ES-I3 (cell line): ENCODE measurements at regions not wholly inside any gene's neighbourhood (a gene's known extent, or its start where the extent isn't known, plus 50 kb on each side); places are given as distances from the start of the nearest gene placed in this dataset.

Experiments
- H3K36me3 ChIP-seq: 2 replicates; pipeline ENCODE4 v1.6.1; 2013; ENCODE audit warnings: mild to moderate bottlenecking, low read length, control low read depth, moderate library complexity; ENCODE audit not compliant: insufficient read depth
- H3K4me1 ChIP-seq: 2 replicates; pipeline ENCODE4 v1.6.1; 2013; ENCODE audit warnings: mild to moderate bottlenecking, control low read depth, low read length; ENCODE audit not compliant: insufficient read depth
- H3K9ac ChIP-seq: 2 replicates; pipeline ENCODE4 v1.6.1; 2013; ENCODE audit warnings: low read depth, mild to moderate bottlenecking, low read length, moderate library complexity
- H3K9me3 ChIP-seq: 2 replicates; pipeline ENCODE4 v1.6.1; 2013; ENCODE audit warnings: mild to moderate bottlenecking, low read length, moderate library complexity; ENCODE audit not compliant: control insufficient read depth, insufficient read depth

DNA sequence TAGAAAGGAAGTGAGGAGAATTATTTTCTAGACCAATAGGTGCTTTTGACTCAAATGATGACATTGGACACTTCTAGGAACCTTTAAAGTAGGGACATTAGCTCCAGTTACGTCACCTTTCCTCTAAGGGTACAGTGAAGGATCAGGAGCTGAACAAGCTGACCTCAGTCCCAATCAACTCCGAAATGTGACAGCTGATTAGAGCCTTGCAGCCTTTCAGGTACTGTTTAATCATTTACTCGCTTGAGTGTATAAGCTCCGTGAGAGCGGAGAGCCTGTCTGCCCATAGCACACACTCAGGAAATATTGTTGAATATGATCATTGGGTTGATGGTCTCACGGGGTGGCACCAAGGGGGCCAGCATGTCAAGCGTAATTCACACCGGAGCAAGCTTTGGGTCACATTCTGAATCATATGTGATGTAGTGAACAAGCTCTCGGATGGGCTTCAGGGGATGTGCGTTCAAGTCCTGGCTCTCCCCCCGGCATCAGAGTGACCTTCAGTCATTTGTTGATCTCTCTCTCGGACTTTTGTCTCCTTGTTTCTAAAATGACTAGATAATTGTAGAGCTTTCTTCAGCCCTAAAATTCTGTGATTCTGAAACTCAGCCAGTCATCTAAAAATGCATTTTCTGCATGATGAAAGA, 141.9 kb downstream of the ZIC5 start:
- no peak overlapping the region for H3K9ac ChIP-seq
- H3K36me3 ChIP-seq, result no peaks in the 10 kb centered on the region
- no peaks in the 10 kb centered on the region for H3K4me1 ChIP-seq
- H3K9me3 ChIP-seq, result no peaks in the 10 kb centered on the region; the same call in 1 of the 2 replicates

DNA sequence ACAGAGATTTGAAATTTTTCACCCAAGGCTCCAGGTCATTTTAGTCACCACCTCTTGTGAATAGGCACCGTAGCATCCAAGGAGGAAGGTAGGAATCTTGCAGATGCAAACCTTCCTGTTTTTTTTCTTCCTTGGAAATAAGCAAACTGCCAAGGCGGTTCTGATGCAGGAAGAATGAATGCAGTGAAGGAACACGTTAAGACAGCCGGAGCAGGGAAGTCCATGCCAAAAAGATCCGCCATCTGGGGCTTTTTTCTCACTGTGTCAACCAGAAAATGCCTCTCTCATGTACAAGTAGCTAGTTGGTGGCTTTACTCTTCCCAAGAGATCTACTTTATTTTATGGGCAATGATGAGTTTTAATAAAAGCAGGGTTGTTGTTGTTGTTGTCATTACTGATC, 142.4 kb downstream of the ZIC5 start:
- Histone ChIP-seq H3K36me3 (no peaks in the 10 kb centered on the region), H3K4me1 (no peaks in the 10 kb centered on the region), H3K9ac (no peak overlapping the region), H3K9me3 (no peaks in the 10 kb centered on the region; the same call in 1 of the 2 replicates)

DNA sequence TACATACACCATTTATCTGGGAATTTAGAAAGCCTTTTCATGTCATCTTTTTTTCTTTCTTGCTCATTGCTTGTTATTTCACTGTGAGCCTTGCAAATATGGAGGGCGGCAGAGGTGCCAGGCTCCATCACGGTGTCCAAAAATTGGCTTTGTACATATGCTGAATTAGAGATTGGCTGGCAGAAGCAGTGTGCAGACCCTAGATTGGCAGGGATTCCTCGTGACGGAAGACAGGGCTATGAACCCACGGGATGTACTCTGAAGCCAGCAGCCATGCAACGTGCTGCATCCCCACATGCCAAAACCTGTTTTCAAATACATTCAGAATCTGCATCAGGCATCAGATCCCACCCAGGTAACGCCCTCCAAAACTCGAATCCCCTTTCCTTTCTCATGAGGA, 142.8 kb downstream of the ZIC5 start:
- Histone ChIP-seq H3K9me3 (no peaks in the 10 kb centered on the region; the same call in 1 of the 2 replicates), H3K4me1 (no peaks in the 10 kb centered on the region), H3K36me3 (no peaks in the 10 kb centered on the region), H3K9ac (no peak overlapping the region)

- Histone ChIP-seq H3K36me3 (no peaks in the 10 kb centered on the region), H3K4me1 (no peaks in the 10 kb centered on the region), H3K9ac (no peak overlapping the region), H3K9me3 (no peaks in the 10 kb centered on the region; the same call in 1 of the 2 replicates)
Observed at GRCh38 chr13:99828123-99828522, 143.4 kb downstream of the ZIC5 start.

- no peaks in the 10 kb centered on the region; the same call in 1 of the 2 replicates for H3K9me3 ChIP-seq
- H3K36me3 ChIP-seq, result no peaks in the 10 kb centered on the region
- no peak overlapping the region for H3K9ac ChIP-seq
- H3K4me1 ChIP-seq, result no peaks in the 10 kb centered on the region
Observed at GRCh38 chr13:99827011-99827772, 144.4 kb downstream of the ZIC5 start.

DNA sequence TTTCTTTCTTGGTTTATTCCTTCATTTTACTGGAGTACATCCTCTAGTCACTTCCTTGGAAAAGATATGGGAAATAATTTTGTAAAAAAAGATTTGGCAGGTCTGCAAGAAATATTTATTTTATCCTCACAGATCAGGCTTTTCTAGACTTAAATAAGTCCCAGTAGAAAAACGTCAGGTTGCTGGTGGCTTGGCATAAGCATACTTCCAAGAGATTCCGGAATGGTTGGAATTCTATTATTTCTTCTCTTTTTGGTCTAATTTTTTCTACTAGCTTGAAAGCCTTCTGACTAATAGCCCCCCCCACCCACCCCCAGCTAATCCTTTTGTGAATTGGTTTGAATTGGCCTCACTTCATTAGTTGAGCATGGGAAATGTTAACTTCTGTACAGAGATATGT, 147.6 kb downstream of the ZIC5 start:
- no peaks in the 10 kb centered on the region for H3K36me3 ChIP-seq
- no peaks in the 10 kb centered on the region; the same call in 1 of the 2 replicates for H3K9me3 ChIP-seq
- H3K9ac ChIP-seq, result no peak overlapping the region
- peaks cover 6% of the 10 kb centered on the region; the same call in 1 of the 2 replicates for H3K4me1 ChIP-seq

GRCh38 chr13:99822820-99823219, 148.7 kb downstream of the ZIC5 start:
- Histone ChIP-seq H3K9me3 (no peaks in the 10 kb centered on the region; the same call in 1 of the 2 replicates), H3K36me3 (no peaks in the 10 kb centered on the region), H3K4me1 (peaks cover 14% of the 10 kb centered on the region), H3K9ac (no peak overlapping the region)

DNA sequence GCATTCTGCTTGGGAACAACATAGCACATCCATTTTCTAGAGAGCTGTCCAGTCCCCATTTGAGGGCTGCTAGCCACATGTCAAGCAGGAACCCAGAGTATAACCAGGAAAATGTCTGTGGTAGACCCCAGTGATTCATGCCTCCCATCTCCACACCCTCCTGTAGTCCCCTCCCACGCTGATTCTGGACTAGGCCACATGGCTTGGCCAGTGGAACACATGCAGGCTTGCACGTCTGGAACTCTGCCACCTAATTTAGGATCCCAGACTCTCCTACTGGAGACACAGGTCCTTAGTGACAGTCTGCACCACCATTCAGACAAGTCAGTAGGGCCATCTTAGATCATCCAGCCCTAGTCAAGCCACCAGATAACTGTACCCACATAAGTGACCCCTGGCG, 149.8 kb downstream of the ZIC5 start:
- Histone ChIP-seq H3K9me3 (no peaks in the 10 kb centered on the region; the same call in 1 of the 2 replicates), H3K36me3 (no peaks in the 10 kb centered on the region), H3K9ac (no peak overlapping the region), H3K4me1 (peaks cover 14% of the 10 kb centered on the region)

GRCh38 chr13:99819967-99820366, 151.6 kb downstream of the ZIC5 start:
- no peak overlapping the region for H3K9ac ChIP-seq
- no peaks in the 10 kb centered on the region for H3K9me3 ChIP-seq
- no peaks in the 10 kb centered on the region for H3K36me3 ChIP-seq
- H3K4me1 ChIP-seq, result peaks cover 14% of the 10 kb centered on the region

DNA sequence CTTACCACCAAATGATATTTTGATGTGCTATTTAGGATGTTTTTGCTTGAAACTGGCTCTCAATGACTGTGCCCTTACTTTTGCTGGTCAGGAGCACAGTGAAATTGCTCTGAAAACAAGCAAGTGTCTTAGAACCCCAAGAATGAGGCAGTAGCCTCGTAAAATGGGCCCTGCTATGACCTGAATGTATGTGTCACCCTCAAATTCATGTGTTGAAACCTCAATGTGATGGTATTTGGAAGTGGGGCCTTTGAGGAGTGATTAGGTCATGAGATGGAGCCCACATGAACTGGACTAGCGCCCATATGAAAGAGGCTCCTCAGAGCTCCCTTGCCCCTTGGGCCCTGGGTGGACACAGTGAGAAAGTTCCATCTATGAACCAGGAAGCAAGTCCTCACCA, 155.2 kb downstream of the ZIC5 start:
- H3K9ac ChIP-seq, result no peak overlapping the region
- H3K4me1 ChIP-seq, result peaks cover 14% of the 10 kb centered on the region
- no peaks in the 10 kb centered on the region for H3K9me3 ChIP-seq
- H3K36me3 ChIP-seq, result no peaks in the 10 kb centered on the region

DNA sequence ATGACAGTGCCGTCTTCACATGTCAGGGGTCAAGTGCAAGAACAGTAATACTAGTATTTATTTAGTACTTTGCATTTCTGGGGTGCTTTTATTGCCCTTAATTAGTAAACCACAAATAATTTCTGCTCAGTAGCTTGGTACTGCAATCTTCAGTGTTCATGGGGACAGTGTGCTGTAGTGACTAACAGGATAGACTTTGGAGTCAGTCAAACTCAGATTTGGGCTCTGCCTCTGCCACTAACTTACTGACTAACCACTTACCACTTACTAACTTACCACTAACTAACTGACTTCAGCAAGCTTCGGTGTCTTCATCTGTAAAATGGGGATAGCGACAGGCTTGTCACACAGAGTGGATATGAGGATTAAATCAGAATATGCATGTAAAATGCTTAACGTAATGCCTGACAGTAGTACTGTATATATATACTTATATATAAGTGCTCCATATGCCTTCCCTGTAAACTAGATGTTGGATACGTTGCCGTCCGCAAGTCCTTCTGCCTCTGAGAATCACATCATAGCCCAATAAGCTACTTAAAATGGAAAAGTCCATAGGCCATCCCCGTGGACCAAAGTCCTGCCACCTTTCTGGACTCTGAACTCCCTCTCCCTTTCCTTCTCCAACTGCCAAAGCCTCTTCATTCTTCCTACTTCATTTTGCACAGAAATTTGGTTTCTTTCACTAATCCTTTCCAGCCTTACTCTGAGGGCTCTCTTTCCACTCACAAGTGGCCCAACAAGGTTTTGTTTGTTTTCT, 158.1 kb downstream of the ZIC5 start:
- Histone ChIP-seq H3K9ac (no peak overlapping the region), H3K4me1 (peaks cover 7% of the 10 kb centered on the region)

DNA sequence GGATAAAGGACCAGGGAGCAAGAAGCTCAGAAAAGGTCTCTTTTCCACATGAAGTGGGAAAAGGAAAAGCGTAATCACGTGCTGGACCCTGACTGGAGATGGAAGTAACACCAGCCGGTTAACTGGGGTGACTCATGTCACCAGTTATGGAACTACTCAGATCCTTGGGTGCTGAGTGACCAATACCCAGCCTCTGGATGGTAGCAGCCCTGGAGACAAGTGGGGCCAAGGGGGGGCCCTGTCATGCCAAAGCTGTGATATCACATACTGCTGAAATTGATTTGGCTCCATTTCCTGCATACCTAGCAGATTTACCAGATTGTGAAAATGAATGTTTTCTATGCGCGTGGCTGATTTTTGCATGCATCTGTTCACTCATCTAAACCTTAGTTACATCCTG, 158.9 kb downstream of the ZIC5 start:
- Histone ChIP-seq H3K36me3 (no peaks in the 10 kb centered on the region; the same call in 1 of the 2 replicates), H3K9me3 (no peaks in the 10 kb centered on the region)

More for the DNA sequence above, 158.1 kb downstream of the ZIC5 start:
- H3K9me3 ChIP-seq, result no peaks in the 10 kb centered on the region
- no peaks in the 10 kb centered on the region for H3K36me3 ChIP-seq

GRCh38 chr13:99811067-99811700, 160.4 kb downstream of the ZIC5 start:
- Histone ChIP-seq H3K9ac (no peak overlapping the region), H3K36me3 (no peaks in the 10 kb centered on the region; the same call in 1 of the 2 replicates), H3K9me3 (no peaks in the 10 kb centered on the region), H3K4me1 (no peaks in the 10 kb centered on the region)

More for the DNA sequence above, 158.9 kb downstream of the ZIC5 start:
- Histone ChIP-seq H3K9ac (no peak overlapping the region), H3K4me1 (no peaks in the 10 kb centered on the region)

DNA sequence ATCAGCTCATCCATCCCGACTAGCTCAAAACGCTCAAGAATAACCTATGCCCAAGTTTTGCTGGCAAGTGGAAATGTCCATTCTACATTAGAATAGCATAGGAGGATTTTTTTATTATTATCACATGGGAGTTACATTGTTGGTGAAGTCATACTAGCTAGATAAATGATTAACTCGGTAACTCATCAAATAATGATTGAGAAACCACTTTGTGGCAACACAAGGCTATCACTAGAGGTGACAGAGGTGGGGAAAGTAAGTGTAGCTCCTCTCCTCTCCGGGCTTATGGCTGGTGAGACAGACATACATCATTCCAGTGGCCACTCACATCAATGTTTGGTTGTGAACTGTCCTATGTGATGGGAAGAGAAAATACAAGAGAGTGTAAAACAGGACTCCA, 161.6 kb downstream of the ZIC5 start:
- H3K9ac ChIP-seq, result no peak overlapping the region
- H3K36me3 ChIP-seq, result no peaks in the 10 kb centered on the region; the same call in 1 of the 2 replicates
- no peaks in the 10 kb centered on the region for H3K9me3 ChIP-seq
- peaks cover 8% of the 10 kb centered on the region for H3K4me1 ChIP-seq
